GM13977 (cell line): ENCODE measurements at regions not wholly inside any gene's neighbourhood (a gene's known extent, or its start where the extent isn't known, plus 50 kb on each side); places are given as distances from the start of the nearest gene placed in this dataset.

ENCODE experiments used
- DNase-seq: peaks from one replicate; pipeline ENCODE4 v3.0.0; 2012; ENCODE audit warnings: low spot score
- in situ Hi-C: fragments of 300-500 bp; cut with MboI; formaldehyde crosslinking; loops from one replicate; pipeline ENCODE4 v1.12.0; 2022; ENCODE audit warnings: low sequenced_read_pairs, low pct_unique_long_range_greater_than_20kb, mixed read lengths, inconsistent platforms; ENCODE audit not compliant: unreplicated experiment
- TF ChIP-seq, protein P1 (sequence below): IDR thresholded peaks from 2 replicates; pipeline ENCODE4 v1.5.1; 2012; ENCODE audit warnings: mild to moderate bottlenecking, control low read depth; ENCODE audit not compliant: insufficient read depth; ENCODE audit errors: extremely low read depth, missing control alignments

DNA sequence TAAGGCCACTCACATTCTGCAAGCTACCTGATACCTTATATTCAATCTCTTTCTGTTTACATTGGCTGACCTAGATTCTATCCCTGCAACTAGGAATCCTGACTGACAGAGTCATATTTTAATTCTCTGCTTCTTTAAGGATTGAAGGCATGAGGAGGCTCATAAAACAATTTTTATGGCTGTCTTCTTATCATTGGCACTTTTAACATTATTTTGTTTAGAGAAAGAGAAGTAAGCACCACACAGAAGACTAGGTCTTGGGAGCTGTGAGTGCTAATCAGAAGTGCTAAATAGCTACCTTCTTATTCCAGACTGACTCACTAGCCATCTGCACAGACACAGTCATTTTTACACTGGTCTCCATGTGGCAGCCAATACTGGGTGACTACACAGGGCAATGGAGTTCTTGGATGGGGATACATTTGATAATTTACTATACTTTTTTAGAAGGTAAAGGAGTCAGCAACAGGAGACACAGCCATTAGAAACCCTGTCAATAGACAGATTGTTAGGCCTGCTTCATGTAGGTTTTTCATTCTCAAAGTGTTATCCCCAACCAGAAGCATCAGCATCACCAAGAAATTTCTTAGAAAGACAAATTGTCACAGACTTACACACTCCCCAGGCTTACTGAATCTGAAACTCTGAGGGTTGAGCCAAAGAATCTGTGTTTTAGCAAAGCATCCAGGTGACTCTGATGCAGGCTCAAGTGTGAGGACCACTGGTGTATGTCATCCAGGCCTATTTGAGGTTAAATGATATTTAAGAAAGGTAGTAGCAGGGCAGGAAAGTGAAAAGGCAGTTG, 214.1 kb downstream of the DUSP6 start:
- TF ChIP-seq, protein P1, sequence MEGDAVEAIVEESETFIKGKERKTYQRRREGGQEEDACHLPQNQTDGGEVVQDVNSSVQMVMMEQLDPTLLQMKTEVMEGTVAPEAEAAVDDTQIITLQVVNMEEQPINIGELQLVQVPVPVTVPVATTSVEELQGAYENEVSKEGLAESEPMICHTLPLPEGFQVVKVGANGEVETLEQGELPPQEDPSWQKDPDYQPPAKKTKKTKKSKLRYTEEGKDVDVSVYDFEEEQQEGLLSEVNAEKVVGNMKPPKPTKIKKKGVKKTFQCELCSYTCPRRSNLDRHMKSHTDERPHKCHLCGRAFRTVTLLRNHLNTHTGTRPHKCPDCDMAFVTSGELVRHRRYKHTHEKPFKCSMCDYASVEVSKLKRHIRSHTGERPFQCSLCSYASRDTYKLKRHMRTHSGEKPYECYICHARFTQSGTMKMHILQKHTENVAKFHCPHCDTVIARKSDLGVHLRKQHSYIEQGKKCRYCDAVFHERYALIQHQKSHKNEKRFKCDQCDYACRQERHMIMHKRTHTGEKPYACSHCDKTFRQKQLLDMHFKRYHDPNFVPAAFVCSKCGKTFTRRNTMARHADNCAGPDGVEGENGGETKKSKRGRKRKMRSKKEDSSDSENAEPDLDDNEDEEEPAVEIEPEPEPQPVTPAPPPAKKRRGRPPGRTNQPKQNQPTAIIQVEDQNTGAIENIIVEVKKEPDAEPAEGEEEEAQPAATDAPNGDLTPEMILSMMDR: no peak
- in situ Hi-C loops: no loop called here
- no peak for DNase-seq

DNA sequence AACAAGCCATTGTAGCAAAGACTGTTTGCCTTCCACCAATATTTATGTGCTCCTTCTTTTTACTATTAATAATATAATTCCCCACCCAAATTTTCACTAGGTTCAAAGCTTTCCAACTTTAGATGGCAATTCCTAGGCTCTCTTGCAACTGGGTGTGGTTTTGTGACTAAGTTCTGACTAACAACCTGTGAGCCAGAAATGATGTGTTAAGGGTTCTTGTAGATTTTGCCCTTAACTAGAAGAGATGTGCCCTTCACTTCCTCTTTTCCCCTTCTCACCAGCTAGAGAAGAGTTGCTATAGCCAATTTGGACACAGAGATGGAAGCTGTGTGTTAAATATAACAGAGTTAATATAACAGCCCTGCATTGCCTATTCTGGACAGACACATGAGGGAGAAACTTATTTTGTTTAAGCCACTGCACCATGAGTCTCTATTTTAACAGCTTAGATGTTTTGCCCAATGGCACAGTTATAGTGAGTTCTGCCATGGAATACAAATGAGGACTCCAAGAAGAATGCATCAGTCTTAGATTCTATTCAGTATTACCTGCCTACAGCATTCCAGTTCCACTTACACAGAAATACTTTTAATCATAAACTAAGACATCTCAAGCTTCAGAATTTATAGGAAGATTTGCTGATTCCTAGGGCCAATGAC, 216.2 kb downstream of the DUSP6 start:
- TF ChIP-seq, protein P1: no peak
- DNase-seq: no peak
- in situ Hi-C loops: no loop called here

DNA sequence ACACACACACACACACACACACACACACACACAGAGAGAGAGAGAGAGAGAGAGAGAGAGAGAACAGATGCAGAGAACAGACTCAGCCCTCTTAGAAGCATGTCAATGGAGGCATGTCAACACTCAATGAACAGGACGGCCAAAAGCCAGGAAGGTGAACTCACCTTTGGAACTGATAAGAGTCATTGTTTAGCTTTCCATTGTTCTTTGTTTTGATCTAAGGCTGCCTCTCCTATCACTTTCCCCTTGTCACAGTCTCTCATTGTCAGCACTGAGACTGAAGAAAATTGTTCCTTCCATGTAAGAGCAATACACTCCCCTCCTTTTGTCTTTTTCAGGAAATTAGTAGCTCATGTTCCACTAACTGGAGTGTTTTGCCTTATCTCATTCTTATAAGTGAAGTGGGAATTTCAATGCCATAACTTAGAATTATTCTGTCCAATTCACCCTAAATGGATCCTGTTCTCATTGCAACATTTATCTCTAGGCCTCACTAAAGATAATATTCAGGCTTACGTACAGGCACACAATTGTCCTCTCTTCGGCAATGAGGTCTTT, 218.0 kb downstream of the DUSP6 start:
- TF ChIP-seq, protein P1: no peak
- in situ Hi-C loops: no loop called here
- DNase-seq: no peak

DNA sequence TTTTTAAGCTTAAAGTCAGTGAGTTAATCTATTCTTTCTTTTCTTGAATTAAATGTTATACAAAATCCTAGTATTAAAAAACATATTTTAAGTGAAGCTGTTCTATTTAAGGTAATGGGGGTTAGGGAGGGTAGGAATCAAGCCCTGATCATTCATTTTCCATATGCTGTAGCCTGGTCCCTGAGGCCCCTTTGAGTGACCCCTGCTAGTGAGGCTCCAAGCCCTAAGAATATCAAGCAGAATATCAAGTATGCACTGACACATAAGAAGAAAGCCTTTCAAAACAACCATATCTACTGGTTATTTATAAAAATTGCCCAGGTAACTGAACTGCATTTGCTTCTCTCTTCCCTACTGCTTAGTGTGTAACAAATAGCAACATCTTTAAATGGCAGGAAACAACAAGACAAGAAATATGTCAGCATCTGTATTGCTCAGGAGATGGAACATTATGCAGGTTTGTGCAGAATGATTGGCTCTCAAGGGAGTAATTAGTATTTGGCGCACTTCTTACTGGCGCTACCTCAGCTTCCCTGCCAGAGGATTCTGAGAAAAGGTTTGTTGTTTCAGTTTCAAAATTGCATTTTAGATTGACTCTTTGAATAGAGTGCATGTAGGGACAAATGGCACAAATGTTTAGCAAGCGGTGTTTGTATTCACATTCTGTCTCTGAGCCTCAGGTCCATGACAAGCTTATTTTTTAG, 223.0 kb downstream of the DUSP6 start:
- DNase-seq: no peak
- in situ Hi-C loops: no loop called here
- TF ChIP-seq, protein P1: no peak

DNA sequence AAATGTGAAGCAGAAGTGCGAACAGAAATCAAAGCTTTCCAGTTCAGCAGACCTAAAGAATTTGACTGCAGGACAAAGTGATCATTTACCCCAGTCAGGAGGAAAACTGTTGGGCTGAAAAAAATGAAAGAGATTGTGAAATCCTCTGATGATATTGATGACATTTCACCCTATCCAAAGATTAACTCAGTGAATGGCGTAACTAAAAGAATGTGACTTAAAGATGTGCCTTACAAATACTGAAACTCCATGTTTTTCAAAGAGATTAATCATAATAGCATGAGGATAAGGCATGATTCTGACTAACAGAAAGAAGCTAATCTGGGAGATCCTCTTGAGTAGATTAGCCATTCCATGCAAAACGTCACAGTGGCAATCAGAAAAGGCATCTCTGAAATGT, 225.6 kb downstream of the DUSP6 start:
- TF ChIP-seq, protein P1: no peak
- no peak for DNase-seq
- in situ Hi-C loops: no loop called here

DNA sequence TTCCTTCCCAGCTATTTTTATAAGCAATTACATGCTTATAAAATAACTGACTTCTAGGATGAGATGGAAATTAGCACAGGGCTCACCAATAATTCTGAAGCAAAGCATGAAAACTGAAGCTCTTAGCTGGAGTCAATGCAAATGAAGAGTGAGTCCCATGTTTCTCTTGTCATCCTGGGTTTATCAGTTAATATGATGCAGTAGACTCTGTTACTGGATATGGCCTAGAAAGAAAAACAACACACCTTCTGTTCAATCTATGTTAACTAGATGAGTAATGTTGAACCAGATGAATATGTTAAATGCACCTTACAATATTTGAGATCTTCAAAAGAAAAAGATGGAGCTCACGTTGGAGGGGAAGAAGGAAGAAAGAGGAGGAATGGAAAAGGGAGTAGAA, 229.4 kb downstream of the DUSP6 start:
- in situ Hi-C loops: no loop called here

More for the DNA sequence above, 229.4 kb downstream of the DUSP6 start:
- DNase-seq: no peak
- TF ChIP-seq, protein P1: no peak
